HEK293T (cell line): ENCODE measurements at regions not wholly inside any gene's neighbourhood (a gene's known extent, or its start where the extent isn't known, plus 50 kb on each side); places are given as distances from the start of the nearest gene placed in this dataset.

Experiments used
- CTCF ChIA-PET: fragments of 350-600 bp; formaldehyde crosslinking; extraction: SDS; loops from one replicate; lab custom pipeline; 2021; ENCODE audit warnings: antibody characterized with exemption, inconsistent platforms; lab: Yijun Ruan, JAX
- POLR2A ChIA-PET: fragments of 350-600 bp; formaldehyde crosslinking; extraction: SDS; loops from one replicate; lab custom pipeline; 2020; ENCODE audit warnings: antibody characterized with exemption, inconsistent platforms; lab: Yijun Ruan, JAX
- DNase-seq: peaks from one replicate; pipeline ENCODE4 v3.0.0; 2012; ENCODE audit warnings: mixed read lengths; ENCODE audit errors: extremely low spot score
- ARNT ChIP-seq: fragments of 450-650 bp; IDR thresholded peaks from 2 replicates; pipeline ENCODE4 v1.6.1; 2017; ENCODE audit warnings: mild to moderate bottlenecking
- BHLHE40 ChIP-seq: fragments of 450-650 bp; IDR thresholded peaks from 2 replicates; pipeline ENCODE4 v1.6.1; 2016; ENCODE audit warnings: mild to moderate bottlenecking, moderate library complexity, borderline replicate concordance
- CTBP1 ChIP-seq: fragments of 450-650 bp; IDR thresholded peaks from 2 replicates; pipeline ENCODE4 v1.6.1; 2016; ENCODE audit warnings: borderline replicate concordance
- ELF4 ChIP-seq: fragments of 450-650 bp; IDR thresholded peaks from 2 replicates; pipeline ENCODE4 v1.6.1; 2017; ENCODE audit warnings: antibody characterized with exemption
- FOXA1 ChIP-seq: fragments of 450-650 bp; IDR thresholded peaks from 2 replicates; pipeline ENCODE4 v1.6.1; 2016; ENCODE audit warnings: mild to moderate bottlenecking
- FOXK2 ChIP-seq: fragments of 450-650 bp; IDR thresholded peaks from 2 replicates; pipeline ENCODE4 v1.6.1; 2016; ENCODE audit warnings: mild to moderate bottlenecking
- FOXM1 ChIP-seq: fragments of 450-650 bp; IDR thresholded peaks from 2 replicates; pipeline ENCODE4 v1.6.1; 2017; ENCODE audit warnings: mild to moderate bottlenecking, borderline replicate concordance
- HDGF ChIP-seq: fragments of 450-650 bp; IDR thresholded peaks from 2 replicates; pipeline ENCODE4 v1.6.1; 2017; ENCODE audit warnings: antibody characterized with exemption, borderline replicate concordance
- L3MBTL2 ChIP-seq: fragments of 450-650 bp; conservative IDR thresholded peaks from 2 replicates; pipeline ENCODE4 v1.6.1; 2016; ENCODE audit warnings: mild to moderate bottlenecking
- LEF1 ChIP-seq: fragments of 450-650 bp; IDR thresholded peaks from 2 replicates; pipeline ENCODE4 v1.6.1; 2017; ENCODE audit warnings: mild to moderate bottlenecking, borderline replicate concordance
- NFRKB ChIP-seq: fragments of 450-650 bp; IDR thresholded peaks from 2 replicates; pipeline ENCODE4 v1.6.1; 2016; ENCODE audit warnings: mild to moderate bottlenecking, moderate library complexity
- SP1 ChIP-seq: fragments of 450-650 bp; IDR thresholded peaks from 2 replicates; pipeline ENCODE4 v1.6.1; 2017
- SUZ12 ChIP-seq: fragments of 450-650 bp; IDR thresholded peaks from 2 replicates; pipeline ENCODE4 v1.6.1; 2016; ENCODE audit warnings: mild to moderate bottlenecking
- TARDBP ChIP-seq: fragments of 450-650 bp; IDR thresholded peaks from 2 replicates; pipeline ENCODE4 v1.6.1; 2016
- ZNF384 ChIP-seq: fragments of 450-650 bp; IDR thresholded peaks from 2 replicates; pipeline ENCODE4 v1.6.1; 2016
- TF ChIP-seq, protein P1 (sequence below): fragments of 450-650 bp; IDR thresholded peaks from 2 replicates; pipeline ENCODE4 v1.6.1; 2016

DNA sequence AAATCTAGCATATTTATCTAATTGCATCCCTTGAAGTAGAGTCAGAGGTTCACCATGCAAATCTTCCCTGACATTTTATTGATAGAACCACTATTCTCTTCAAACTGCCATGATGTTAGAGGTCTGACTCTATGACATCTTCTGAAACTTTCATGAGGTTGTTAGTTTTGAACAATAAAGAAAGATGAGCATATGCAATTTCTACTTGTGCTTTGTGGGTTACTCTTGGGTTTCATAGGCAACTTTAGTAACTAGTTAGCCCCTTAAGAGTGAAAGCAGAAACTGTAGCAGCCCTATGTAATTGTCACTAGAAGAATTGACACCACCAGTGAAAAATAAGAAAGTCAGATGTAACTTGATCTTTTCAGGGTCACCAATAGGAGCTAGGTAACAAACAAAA, 53.1 kb upstream of the ZEB2 start:
- ChIA-PET CTCF (no interaction called here), POLR2A (no interaction called here)
- DNase-seq: no peak

DNA sequence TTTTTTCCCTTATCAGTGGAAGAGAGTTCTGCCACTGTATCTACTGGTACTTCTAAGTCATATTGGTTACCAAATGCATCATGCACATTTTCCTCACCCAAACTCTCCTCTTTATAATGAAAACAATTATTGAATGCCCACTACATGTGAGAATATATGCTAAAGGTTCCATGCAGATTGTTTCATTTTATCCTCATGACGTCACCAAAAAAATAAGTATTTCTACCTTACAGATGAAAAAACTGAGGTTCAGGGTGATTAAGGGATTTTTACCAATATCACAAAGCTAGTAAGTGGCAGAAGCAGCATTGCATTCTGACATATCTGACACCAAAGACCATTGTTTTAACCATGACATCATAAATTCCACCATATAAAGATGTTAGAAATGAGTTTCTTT, 51.9 kb upstream of the ZEB2 start:
- ChIA-PET POLR2A (no interaction called here), CTCF (no interaction called here)
- no peak for DNase-seq
- TF ChIP-seq L3MBTL2: no peak

More for the DNA sequence above, 53.1 kb upstream of the ZEB2 start:
- TF ChIP-seq FOXM1 (no peak), HDGF (no peak), FOXA1 (no peak), SP1 (no peak), LEF1 (no peak), TARDBP (no peak), ARNT (no peak), FOXK2 (no peak), L3MBTL2 (no peak), BHLHE40 (no peak), CTBP1 (no peak), ELF4 (no peak), NFRKB (no peak), ZNF384 (no peak), SUZ12 (no peak)
- TF ChIP-seq, protein P1, sequence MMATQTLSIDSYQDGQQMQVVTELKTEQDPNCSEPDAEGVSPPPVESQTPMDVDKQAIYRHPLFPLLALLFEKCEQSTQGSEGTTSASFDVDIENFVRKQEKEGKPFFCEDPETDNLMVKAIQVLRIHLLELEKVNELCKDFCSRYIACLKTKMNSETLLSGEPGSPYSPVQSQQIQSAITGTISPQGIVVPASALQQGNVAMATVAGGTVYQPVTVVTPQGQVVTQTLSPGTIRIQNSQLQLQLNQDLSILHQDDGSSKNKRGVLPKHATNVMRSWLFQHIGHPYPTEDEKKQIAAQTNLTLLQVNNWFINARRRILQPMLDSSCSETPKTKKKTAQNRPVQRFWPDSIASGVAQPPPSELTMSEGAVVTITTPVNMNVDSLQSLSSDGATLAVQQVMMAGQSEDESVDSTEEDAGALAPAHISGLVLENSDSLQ: no peak

DNA sequence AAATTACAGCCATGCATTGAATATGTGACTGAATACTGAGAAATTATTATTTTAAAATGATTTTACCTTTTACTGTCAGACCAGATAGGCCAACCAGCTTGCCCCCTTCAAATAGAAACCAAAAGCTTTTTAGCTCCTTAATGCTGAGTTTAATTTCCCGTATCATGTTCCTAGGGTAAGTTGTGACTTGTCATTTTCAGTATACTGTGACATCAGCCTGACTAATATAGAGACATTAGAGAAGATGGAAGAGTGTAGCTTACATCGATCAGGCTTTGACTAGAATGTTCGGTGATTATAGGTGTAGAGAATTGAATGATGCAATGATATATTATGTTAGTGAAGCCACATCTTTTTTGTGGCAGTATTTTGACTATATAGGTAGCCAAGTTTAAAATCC, 50.6 kb upstream of the ZEB2 start:
- TF ChIP-seq ELF4 (no peak), SP1 (no peak), SUZ12 (no peak), CTBP1 (no peak), FOXA1 (no peak), LEF1 (no peak), L3MBTL2 (no peak), TARDBP (no peak), ARNT (no peak), HDGF (no peak), ZNF384 (no peak), FOXK2 (no peak), BHLHE40 (no peak), NFRKB (no peak), FOXM1 (no peak)
- TF ChIP-seq, protein P1: no peak
- CTCF ChIA-PET: no interaction called here
- DNase-seq: no peak
- POLR2A ChIA-PET: no interaction called here
